Naive thymus-derived CD8-positive, alpha-beta T cell (primary cell): ENCODE measurements at regions not wholly inside any gene's neighbourhood (a gene's known extent, or its start where the extent isn't known, plus 50 kb on each side); places are given as distances from the start of the nearest gene placed in this dataset.

ENCODE experiments used
- ATAC-seq, 2 donors: fragments of 150-1000 bp; cut with Tn5 transposase in 1 of 2; sonication (Bioruptor Pico), chemical (Tn5 transposase) in 1 of 2; 1 replicate in 1 of 2; 2 replicates in 1 of 2; pipeline ENCODE4 v1.10.0; 2021; ENCODE audit warnings: mild to moderate bottlenecking in 2 of 2, moderate library complexity in 2 of 2
- POLR2A ChIA-PET: fragments of 350-600 bp; sonication (Branson Sonifier 250); formaldehyde crosslinking; loops from one replicate; lab custom pipeline; 2021; ENCODE audit warnings: antibody characterized with exemption; lab: Charles Lee
- DNase-seq, 10 donors: peaks; one replicate each; pipeline versions ENCODE4 v3.0.0 to v3.0.0-alpha.2; 2020 to 2022
- H3K27ac Mint-ChIP-seq, 10 donors: one replicate each; pipeline ENCODE4 v1.8.0; 2020 to 2022; ENCODE audit warnings: mild to moderate bottlenecking in 10 of 10, mixed read lengths in 10 of 10, moderate library complexity in 4 of 10, inconsistent platforms in 1 of 10
- H3K27me3 Mint-ChIP-seq, 5 donors: one replicate each; pipeline ENCODE4 v1.8.0; 2021 to 2022; ENCODE audit warnings: mixed read lengths in 5 of 5
- H3K36me3 Mint-ChIP-seq, 3 donors: one replicate each; pipeline ENCODE4 v1.8.0; 2020 to 2022; ENCODE audit warnings: mixed read lengths in 3 of 3, mild to moderate bottlenecking in 2 of 3, inconsistent platforms in 1 of 3
- H3K4me1 Mint-ChIP-seq, 4 donors: one replicate each; pipeline ENCODE4 v1.8.0; 2021 to 2022; ENCODE audit warnings: mixed read lengths in 4 of 4
- H3K4me3 Mint-ChIP-seq, 10 donors: one replicate each; pipeline ENCODE4 v1.8.0; 2020 to 2022; ENCODE audit warnings: mild to moderate bottlenecking in 10 of 10, mixed read lengths in 10 of 10, moderate library complexity in 6 of 10, inconsistent platforms in 1 of 10
- H3K9me3 Mint-ChIP-seq, 9 donors: one replicate each; pipeline ENCODE4 v1.8.0; 2020 to 2022; ENCODE audit warnings: mixed read lengths in 9 of 9, mild to moderate bottlenecking in 3 of 9, inconsistent platforms in 1 of 9, moderate library complexity in 1 of 9

DNA sequence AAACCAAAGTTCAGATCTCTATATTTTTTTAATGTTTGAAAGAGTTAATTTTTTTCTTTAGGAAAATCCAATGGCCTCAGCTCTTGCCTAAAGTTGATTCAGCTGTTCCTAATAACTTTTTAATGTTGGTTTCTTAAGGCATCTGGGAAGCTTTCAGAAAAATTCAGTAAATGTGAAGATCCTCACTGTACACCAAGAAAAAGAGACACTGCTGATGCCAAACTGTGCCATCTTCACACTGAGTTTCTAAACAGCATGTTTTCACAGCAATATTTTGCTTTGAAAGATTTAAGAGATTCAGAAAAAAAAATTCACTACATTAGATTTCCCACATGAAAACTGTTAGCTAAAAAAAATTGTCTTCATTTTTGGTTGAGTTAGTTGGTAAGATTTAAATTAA lies 249.4 kb downstream of the NEBL start:
- no peaks in the 10 kb centered on the region for H3K36me3 Mint-ChIP-seq
- POLR2A ChIA-PET, result no interaction called here
- peaks cover 0 to 33% (median 4%) of the 10 kb centered on the region in 9 donors for H3K9me3 Mint-ChIP-seq
- no peak overlapping the region for H3K27ac Mint-ChIP-seq
- ATAC-seq (no peak), DNase-seq (no peak)
- H3K27me3 Mint-ChIP-seq, result peaks cover 0 to 4% (median 0%) of the 10 kb centered on the region in 5 donors
- no peak overlapping the region for H3K4me3 Mint-ChIP-seq
- H3K4me1 Mint-ChIP-seq, result no peaks in the 10 kb centered on the region

DNA sequence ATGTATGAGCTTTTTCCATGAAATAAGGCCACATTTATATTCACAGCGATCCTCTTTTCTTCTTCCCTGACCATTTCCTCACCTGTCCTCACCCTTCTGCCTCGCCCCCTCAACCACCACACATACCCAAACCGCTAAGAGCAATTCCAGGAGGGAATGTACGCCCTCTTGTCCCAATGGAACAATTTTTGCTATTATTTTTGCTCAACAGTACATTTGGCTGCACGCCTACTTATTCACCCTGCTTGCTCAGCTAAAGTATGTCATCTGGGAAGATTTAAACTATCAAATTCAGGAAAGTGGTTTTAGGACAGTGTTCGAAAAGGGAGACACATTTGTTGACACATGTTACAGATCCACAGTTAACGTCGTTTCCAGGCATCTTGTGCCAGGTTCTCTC lies 252.7 kb downstream of the NEBL start:
- Mint-ChIP-seq H3K27ac (no peak overlapping the region), H3K9me3 (peaks cover 0 to 21% (median 2%) of the 10 kb centered on the region in 9 donors), H3K4me3 (no peak overlapping the region), H3K36me3 (no peaks in the 10 kb centered on the region), H3K27me3 (peaks cover 0 to 4% (median 0%) of the 10 kb centered on the region in 5 donors), H3K4me1 (no peaks in the 10 kb centered on the region)
- POLR2A ChIA-PET, result no interaction called here
- no peak for DNase-seq
- ATAC-seq, result no peak

DNA sequence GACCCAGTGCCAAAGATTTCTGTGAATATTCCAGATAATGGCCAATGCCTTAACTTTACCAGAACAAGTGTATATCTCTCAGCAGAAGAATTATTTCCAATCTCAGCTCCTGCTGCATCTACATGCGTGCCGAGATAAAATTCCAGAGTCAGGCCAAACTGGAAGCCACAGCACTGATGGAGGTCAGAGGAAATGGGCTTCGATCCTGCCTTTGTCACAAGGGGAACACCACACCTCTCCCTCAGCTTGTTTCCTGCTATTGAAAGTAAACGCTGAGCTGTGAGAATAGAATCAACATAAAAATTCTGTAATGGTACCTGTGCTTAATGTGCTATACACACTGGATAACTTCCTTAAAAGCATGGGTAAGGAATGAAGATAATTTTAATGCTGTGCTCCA lies 255.5 kb downstream of the NEBL start:
- DNase-seq, result no peak
- Mint-ChIP-seq H3K4me3 (no peak overlapping the region), H3K36me3 (no peaks in the 10 kb centered on the region), H3K9me3 (peaks cover 0 to 48% (median 3%) of the 10 kb centered on the region in 9 donors), H3K4me1 (no peaks in the 10 kb centered on the region), H3K27me3 (peaks cover 0 to 13% (median 0%) of the 10 kb centered on the region in 5 donors), H3K27ac (no peak overlapping the region)
- POLR2A ChIA-PET, result no interaction called here
- no peak for ATAC-seq

DNA sequence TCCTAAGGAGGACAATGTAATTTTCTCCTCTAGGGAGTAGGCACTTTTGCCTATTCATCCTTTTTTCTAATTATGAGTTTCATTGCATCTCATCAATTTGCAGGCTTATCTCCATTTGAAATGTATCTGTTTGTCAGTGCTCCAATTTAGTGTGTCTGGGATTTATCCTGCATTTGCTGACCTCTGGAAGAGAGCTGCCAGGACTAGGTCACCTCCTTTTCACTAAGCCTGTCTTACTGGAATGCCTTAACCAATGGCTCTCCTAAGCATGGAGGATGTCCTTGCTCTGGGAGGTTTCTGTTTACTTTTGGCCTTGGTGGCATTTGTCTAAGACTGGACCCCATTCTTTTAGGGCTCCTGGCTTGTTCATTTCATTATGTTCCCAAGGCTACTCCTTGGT lies 261.5 kb downstream of the NEBL start:
- H3K27ac Mint-ChIP-seq, result no peak overlapping the region
- no peaks in the 10 kb centered on the region for H3K4me1 Mint-ChIP-seq
- peaks cover 0 to 14% (median 0%) of the 10 kb centered on the region in 5 donors for H3K27me3 Mint-ChIP-seq
- ATAC-seq (no peak), DNase-seq (no peak)
- H3K9me3 Mint-ChIP-seq, result peaks cover 0 to 34% (median 6%) of the 10 kb centered on the region in 9 donors
- POLR2A ChIA-PET, result no interaction called here
- no peaks in the 10 kb centered on the region for H3K36me3 Mint-ChIP-seq
- H3K4me3 Mint-ChIP-seq, result no peak overlapping the region

DNA sequence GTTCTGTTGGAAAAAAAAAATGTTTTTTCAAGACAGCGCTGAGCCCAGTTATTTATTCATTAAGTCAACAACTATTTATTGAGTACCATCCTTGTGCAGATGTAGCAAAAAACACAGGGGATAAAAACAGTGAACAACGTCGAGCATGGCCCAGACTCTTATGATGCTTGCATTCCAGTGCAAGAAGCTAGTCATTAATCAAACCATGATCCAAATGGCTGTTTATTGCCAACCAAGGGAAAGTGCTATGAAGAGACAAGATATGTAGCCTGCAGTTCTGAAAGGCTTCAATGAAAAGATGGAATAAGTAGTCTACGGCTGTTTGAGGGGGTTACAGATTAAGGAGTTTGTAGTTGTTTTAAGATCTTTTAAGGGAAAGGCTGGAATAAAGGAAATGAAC lies 262.3 kb downstream of the NEBL start:
- peaks cover 0 to 34% (median 6%) of the 10 kb centered on the region in 9 donors for H3K9me3 Mint-ChIP-seq
- H3K27ac Mint-ChIP-seq, result no peak overlapping the region
- DNase-seq (no peak), ATAC-seq (no peak)
- no peaks in the 10 kb centered on the region for H3K4me1 Mint-ChIP-seq
- H3K36me3 Mint-ChIP-seq, result no peaks in the 10 kb centered on the region
- POLR2A ChIA-PET, result no interaction called here
- H3K27me3 Mint-ChIP-seq, result peaks cover 0 to 14% (median 0%) of the 10 kb centered on the region in 5 donors
- no peak overlapping the region for H3K4me3 Mint-ChIP-seq

DNA sequence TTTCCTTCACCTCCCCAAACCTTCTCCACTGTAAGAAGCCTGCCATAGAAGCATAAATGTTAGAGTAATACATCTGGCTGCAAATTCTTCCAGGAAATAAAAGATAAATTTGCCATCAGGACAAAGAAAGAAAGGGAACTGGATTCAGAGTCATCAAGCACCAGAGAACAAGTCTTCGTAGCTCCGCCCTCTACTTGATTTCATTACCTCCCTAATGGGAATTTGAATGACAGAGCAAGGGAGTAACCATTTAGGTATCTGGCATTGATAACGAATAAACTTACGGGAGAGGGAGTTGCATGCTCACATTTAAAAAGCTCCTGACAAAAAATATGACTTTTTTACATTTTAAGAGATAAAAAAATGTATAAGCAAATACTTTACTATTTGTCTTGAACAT lies 263.4 kb downstream of the NEBL start:
- DNase-seq (no peak), ATAC-seq (no peak)
- peaks cover 0 to 9% (median 0%) of the 10 kb centered on the region in 5 donors for H3K27me3 Mint-ChIP-seq
- H3K4me1 Mint-ChIP-seq, result no peaks in the 10 kb centered on the region
- H3K9me3 Mint-ChIP-seq, result peaks cover 0 to 25% (median 2%) of the 10 kb centered on the region in 9 donors
- no peaks in the 10 kb centered on the region for H3K36me3 Mint-ChIP-seq
- POLR2A ChIA-PET, result no interaction called here
- no peak overlapping the region for H3K4me3 Mint-ChIP-seq
- no peak overlapping the region for H3K27ac Mint-ChIP-seq

DNA sequence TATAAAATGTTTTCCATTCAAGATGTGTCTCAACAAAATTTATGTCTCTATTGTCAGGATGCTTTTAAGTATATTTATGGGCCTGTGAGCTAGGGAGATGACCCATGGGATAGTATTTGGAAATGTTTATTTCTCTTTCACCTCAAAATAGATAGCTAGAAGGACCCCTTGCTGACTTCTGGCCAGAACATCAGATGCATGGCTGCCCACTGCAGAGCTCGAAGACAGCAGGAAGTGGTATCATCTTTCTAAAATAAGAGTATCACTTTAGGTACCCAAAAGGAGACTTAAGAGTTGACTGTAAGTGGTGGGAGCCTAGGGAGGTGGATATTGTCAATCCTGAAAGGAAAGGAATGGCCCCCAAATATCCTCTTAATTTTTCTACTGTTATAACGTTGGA lies 264.4 kb downstream of the NEBL start:
- no peak for ATAC-seq
- H3K27ac Mint-ChIP-seq, result no peak overlapping the region
- POLR2A ChIA-PET, result no interaction called here
- no peaks in the 10 kb centered on the region for H3K4me1 Mint-ChIP-seq
- H3K4me3 Mint-ChIP-seq, result no peak overlapping the region
- DNase-seq, result no peak
- H3K36me3 Mint-ChIP-seq, result no peaks in the 10 kb centered on the region
- H3K27me3 Mint-ChIP-seq, result peaks cover 0 to 6% (median 0%) of the 10 kb centered on the region in 5 donors
- H3K9me3 Mint-ChIP-seq, result peaks cover 0 to 17% (median 0%) of the 10 kb centered on the region in 9 donors

DNA sequence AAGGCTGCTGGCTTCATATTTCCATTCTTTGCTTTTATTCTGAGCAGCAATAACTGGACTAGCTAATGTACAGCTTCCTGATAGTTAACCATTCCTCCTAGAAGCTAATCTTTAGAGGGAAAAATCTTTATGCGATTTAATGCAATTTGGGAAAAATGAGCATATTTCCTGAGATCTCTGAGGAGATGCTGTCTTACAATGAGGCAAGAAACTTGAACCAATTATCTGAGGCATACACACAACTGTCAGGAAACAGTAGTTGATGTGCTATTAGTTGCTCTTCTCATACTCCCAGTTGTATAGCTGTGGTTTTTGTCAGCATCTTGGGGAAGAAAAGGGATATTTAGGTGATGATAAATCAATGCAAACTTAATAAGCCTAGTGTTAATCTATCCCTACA lies 265.9 kb downstream of the NEBL start:
- no peak for DNase-seq
- ATAC-seq, result no peak
- H3K27ac Mint-ChIP-seq, result no peak overlapping the region
- peaks cover 0 to 2% (median 0%) of the 10 kb centered on the region in 9 donors for H3K9me3 Mint-ChIP-seq
- no peaks in the 10 kb centered on the region for H3K36me3 Mint-ChIP-seq
- H3K27me3 Mint-ChIP-seq, result peaks cover 0 to 3% (median 0%) of the 10 kb centered on the region in 5 donors
- POLR2A ChIA-PET, result no interaction called here
- no peaks in the 10 kb centered on the region for H3K4me1 Mint-ChIP-seq
- no peak overlapping the region for H3K4me3 Mint-ChIP-seq

DNA sequence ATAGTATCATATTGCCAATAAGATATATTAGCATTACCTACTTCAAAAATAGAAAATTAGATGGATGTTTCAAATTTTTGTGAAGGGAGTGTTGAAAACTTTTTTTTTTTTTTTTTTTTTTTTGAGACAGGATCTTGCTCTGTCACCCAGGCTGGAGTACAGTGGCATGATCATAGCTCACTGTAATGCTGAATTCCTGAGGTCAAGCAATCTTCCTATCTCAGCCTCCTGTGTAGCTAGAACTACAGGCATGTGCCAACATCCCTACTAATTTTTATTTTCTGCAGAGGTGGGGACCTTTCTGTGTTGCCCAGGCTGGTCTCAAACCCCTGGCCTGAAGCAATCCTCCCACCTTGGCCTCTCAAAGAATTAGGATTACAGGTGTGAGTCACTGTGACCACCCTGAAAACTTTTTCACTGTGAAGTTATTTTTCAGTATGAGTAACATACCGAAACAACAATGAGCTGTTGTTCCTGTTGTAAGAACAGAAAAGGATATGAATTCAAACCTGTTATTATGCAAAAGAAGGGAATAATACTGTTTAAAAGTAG lies 266.9 kb downstream of the NEBL start:
- Mint-ChIP-seq H3K27me3 (peaks cover 0 to 3% (median 0%) of the 10 kb centered on the region in 5 donors), H3K4me1 (no peaks in the 10 kb centered on the region), H3K9me3 (no peaks in the 10 kb centered on the region), H3K27ac (no peak overlapping the region), H3K4me3 (no peak overlapping the region), H3K36me3 (no peaks in the 10 kb centered on the region)
- ATAC-seq, result no peak
- no peak for DNase-seq
- POLR2A ChIA-PET, result no interaction called here

DNA sequence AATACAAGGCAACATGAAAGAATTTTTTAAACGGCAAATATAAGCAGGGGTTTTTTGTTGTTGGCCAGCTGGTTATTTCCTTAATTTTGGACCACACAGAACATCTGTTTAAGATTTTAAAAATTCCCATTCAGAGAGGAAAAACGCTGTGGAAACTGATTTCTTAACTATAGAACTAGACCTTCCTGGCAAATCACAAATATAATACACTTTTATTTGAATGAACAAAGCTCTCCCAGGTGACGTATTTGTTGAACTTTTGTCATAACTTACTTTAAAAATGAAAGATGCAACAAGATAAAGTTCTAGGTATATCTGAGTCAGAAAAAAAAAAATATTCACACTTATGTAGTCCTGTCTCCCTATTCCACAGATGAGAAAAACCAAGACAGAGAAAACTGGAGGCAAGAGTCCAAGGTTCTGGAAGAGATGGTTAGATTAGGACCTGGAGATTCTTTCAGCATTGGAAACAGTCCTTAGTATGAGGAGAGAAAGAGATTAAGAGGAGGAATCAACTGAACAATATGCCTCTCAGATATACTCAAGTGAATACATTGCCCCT lies 269.1 kb downstream of the NEBL start:
- no peaks in the 10 kb centered on the region for H3K27me3 Mint-ChIP-seq
- no peak for ATAC-seq
- H3K36me3 Mint-ChIP-seq, result no peaks in the 10 kb centered on the region
- no peaks in the 10 kb centered on the region for H3K9me3 Mint-ChIP-seq
- DNase-seq, result no peak
- POLR2A ChIA-PET, result no interaction called here
- H3K27ac Mint-ChIP-seq, result no peak overlapping the region
- H3K4me1 Mint-ChIP-seq, result no peaks in the 10 kb centered on the region
- no peak overlapping the region for H3K4me3 Mint-ChIP-seq

DNA sequence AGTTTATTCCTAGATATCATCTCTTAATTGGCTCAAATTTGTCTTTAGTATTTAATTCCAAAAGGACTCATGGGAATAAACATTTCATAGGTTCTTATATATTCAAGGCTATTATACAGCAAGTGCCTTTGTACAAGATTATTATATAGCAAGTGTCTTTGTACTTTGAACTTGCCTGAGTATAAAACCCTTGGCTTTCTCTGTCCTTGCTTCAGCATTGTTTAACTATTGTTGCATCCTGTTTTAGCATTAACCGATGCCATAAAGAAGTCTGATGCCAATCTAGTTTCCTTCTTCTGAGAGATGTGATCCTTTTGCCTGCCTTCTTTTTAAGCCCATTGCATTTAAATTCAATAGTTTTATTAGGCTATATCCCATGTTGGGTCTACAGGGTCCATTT lies 270.0 kb downstream of the NEBL start:
- no peak overlapping the region for H3K4me3 Mint-ChIP-seq
- no peaks in the 10 kb centered on the region for H3K36me3 Mint-ChIP-seq
- POLR2A ChIA-PET, result no interaction called here

DNA sequence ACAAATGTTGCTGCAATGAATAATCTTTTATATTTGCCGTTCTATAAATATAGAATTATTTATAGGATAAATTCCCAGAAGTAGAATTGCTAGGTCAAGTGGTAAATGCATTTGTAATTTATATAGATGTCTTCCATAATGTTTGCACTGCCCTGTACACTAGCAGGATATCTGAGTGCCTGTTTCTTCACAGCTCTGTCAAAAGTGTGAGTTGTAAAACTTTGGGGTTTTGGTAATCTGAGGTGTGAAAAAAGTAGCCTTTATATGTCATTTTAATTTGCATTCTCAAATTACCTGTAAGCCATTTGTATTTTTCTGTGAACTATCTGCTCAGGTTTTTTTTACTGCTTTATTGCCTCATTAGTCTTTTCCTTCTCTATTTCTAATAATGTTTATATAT lies 271.2 kb downstream of the NEBL start:
- POLR2A ChIA-PET, result no interaction called here
- H3K4me3 Mint-ChIP-seq, result no peak overlapping the region
- H3K36me3 Mint-ChIP-seq, result no peaks in the 10 kb centered on the region
- ATAC-seq (no peak), DNase-seq (no peak)
- H3K9me3 Mint-ChIP-seq, result no peaks in the 10 kb centered on the region
- peaks cover 0 to 6% (median 0%) of the 10 kb centered on the region in 4 donors for H3K4me1 Mint-ChIP-seq
- no peak overlapping the region for H3K27ac Mint-ChIP-seq
- no peaks in the 10 kb centered on the region for H3K27me3 Mint-ChIP-seq

More for the DNA sequence above, 270.0 kb downstream of the NEBL start:
- Mint-ChIP-seq H3K9me3 (no peaks in the 10 kb centered on the region), H3K27ac (no peak overlapping the region), H3K27me3 (no peaks in the 10 kb centered on the region), H3K4me1 (peaks cover 0 to 6% (median 0%) of the 10 kb centered on the region in 4 donors)
- no peak for ATAC-seq
- DNase-seq, result no peak

DNA sequence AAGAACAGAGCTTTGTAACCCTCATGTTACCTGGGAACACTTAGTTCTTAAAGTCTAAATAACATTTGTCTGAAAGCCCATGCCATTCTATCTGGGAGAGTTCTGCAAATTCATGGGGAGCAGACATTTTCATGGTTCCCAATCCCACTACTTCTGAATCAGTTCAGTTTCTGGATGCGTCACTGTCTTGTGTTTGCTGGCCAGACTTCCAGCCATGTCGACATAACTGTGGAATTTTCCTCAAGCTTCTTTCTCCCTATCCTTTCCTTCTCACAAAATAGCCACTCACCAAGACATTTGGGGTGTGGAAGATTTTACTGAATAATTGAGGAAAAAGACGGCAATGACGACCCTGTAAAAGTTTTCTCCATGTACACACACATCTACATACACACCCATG lies 272.5 kb downstream of the NEBL start:
- H3K4me3 Mint-ChIP-seq, result no peak overlapping the region
- POLR2A ChIA-PET, result no interaction called here
- ATAC-seq (no peak), DNase-seq (no peak)
- H3K27ac Mint-ChIP-seq, result no peak overlapping the region
- no peaks in the 10 kb centered on the region for H3K27me3 Mint-ChIP-seq
- peaks cover 0 to 6% (median 0%) of the 10 kb centered on the region in 4 donors for H3K4me1 Mint-ChIP-seq
- H3K36me3 Mint-ChIP-seq, result no peaks in the 10 kb centered on the region
- H3K9me3 Mint-ChIP-seq, result no peaks in the 10 kb centered on the region

DNA sequence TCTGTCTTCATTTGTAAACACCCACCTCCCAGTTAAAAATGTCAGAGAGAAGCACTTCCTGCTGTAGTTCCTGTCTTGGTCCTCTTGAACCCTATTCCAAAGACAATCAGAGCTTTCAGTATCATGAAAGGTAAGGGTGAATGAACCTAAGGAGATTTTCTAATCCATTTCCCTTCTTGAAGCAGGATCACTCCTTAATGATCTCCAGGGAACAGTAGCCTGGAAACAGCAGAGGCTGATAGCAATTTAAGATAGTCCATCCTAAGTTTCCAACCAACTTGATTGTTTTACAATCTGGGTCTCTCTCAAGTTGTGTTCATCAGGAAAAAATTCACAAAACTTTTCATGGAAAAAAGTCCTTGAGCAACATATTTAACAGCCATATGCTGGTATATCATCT lies 273.6 kb downstream of the NEBL start:
- Mint-ChIP-seq H3K4me1 (peaks cover 0 to 6% (median 0%) of the 10 kb centered on the region in 4 donors), H3K4me3 (no peak overlapping the region), H3K27ac (no peak overlapping the region), H3K36me3 (no peaks in the 10 kb centered on the region), H3K9me3 (no peaks in the 10 kb centered on the region), H3K27me3 (no peaks in the 10 kb centered on the region)
- ATAC-seq, result no peak
- POLR2A ChIA-PET, result no interaction called here
- no peak for DNase-seq
